GM21528 (cell line): ENCODE measurements at regions not wholly inside any gene's neighbourhood (a gene's known extent, or its start where the extent isn't known, plus 50 kb on each side); places are given as distances from the start of the nearest gene placed in this dataset.

Experiments
- ATAC-seq: cut with Tn5 transposase; IDR thresholded peaks from one replicate; pipeline ENCODE4 v1.9.1; 2021; ENCODE audit warnings: mild to moderate bottlenecking, moderate library complexity; ENCODE audit not compliant: unreplicated experiment, low FRiP score

DNA sequence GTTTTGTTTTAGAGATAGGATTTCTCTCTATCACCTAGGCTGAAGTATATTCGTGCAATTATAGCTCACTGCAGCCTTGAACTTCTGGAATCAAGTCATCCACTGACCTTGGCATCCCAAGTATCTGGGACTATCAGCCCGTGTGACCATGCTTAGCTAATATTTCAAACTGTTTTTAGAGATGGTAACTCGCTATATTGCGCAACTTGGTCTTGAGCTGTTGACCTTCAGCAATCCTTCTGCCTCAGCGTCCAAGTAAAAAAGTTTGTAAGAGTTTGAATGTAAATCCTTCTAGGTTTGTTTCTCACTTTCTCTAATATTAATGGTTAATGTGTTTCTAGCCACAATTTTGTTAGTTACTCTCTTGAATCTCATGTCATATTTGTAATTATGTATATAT is 1243.5 kb upstream of the CADM2 start:
- ATAC-seq: no peak

DNA sequence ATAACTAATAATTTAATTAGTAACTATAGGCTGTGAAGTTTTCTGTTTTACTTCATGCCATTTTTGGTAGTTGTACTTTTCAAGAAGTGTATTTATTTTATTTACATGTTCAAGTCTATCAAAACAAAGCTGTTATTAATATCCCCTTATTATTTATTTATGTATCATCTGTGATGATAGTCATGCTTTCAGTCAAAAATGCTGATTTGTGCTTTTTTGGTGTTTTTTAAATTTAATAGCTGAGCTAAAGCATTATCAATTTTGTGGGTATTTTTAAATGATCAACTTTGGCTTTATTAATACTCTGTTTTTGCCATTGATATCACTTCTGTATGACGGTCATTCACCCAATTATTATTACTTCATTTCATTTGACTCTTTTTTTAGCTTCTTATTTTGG is 1229.2 kb upstream of the CADM2 start:
- no peak for ATAC-seq

DNA sequence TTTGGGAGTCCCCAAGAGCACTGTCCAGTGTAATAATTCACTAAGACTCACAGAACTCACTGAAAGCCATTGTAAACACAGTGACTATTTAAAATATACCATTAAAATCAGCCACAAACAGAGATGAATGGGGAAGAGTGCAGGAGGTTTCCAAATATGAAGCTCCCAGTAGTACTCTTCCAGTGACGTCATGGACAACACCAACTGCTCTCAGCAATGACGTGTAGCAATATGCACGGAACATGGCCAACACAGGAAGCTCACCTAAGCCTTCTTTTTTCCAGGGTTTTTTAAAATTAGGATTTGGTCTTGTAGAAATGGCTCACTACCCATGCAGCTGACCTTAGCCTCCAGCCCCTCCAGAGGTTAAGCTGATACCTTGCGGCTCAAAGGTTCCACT is 1224.1 kb upstream of the CADM2 start:
- ATAC-seq: no peak

DNA sequence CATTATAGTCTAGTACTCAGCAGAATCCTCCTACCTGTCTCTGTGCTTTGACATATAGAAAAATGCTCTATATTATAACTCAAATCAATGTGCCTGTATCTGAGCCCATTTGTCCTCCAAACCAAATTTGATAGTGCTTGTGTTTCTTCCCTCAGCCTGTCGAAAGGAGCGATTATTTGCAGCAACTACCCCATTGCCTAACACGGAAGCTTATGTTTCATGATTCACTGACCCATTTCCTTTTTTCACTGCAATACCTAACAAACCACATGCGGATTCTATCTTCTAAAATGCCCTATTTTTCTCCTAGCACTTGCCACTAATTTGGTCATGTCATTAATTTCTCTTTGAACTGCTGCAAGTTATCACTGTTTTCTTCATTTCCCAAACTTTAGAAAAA is 1220.6 kb upstream of the CADM2 start:
- no peak for ATAC-seq

DNA sequence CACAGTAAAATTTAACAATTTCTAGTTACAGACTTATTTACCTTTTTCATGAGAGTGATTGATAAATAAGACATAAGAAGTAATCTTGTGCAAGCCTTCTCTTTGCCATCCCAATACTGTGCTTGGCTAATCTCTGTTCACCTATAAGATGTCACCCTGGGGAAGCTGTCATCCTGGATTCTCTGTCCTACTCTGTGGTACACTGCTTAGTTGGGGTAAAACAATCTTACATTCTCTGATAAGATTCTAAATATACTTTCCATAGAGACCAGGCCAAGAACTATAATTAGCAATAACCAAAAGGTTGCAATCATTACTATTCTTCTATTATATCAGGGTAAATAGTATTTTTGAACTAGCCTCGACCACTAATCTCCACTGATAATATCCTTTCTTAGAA is 1218.3 kb upstream of the CADM2 start:
- no peak for ATAC-seq

DNA sequence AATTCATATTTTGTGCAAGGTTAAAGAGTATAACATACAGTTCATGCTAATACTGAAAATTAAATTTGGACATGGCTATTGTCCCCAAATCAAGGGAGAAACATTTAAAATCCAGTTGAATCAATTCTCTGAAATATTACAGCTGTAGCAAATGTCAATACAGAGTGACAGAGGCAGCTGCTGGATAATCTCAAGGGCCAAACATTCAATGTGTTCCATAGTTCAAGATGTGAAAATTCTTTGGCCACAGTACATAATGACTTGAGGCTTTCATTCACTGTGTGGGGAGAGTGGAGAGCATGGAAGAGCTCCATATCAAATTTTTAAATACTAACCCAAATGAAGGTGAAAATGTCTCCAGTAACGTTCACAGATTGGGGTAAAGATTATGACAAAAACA is 1192.8 kb upstream of the CADM2 start:
- ATAC-seq: no peak

DNA sequence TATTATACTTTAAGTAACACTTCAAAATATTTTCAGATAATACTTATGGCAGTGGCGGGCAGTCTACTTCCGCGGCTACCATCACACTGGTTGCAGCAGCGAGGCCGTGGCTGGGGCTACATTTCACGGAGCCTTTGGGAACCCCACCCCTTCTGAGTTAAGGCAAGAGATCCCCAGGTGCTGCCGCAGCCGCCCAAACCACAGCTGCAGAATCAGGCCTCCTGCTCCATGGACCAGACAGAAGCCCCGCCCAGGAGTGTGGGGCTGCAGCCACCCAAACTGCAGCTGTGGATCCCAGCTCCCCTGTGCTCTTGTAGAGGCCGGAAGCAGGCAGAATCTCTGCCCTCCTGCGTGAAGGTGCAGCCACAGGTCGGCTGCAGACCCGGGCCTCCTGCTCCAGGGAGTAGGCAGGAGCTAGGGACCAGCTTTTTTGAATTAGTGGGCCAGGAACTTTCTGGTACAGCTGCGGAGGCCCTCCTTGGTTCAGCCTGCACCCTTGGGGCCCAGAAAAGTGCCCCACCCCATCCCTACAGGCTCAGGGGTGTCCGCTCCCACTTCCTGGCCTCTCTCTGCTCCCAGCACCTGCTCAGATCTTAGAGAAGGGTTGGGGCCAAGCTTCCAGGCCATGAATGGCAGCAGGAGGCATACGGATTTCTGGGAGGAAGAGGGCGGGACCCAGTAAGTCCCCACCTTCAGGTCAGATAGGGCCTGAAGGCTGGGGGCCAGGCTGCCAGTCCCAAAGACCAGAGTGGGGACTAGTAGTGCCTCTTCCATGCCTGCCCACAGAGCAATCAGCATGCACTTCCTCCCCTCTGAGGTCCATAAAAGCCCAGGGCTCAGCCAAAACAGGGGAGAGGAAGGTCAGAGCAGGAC is 1188.8 kb upstream of the CADM2 start:
- no peak for ATAC-seq

DNA sequence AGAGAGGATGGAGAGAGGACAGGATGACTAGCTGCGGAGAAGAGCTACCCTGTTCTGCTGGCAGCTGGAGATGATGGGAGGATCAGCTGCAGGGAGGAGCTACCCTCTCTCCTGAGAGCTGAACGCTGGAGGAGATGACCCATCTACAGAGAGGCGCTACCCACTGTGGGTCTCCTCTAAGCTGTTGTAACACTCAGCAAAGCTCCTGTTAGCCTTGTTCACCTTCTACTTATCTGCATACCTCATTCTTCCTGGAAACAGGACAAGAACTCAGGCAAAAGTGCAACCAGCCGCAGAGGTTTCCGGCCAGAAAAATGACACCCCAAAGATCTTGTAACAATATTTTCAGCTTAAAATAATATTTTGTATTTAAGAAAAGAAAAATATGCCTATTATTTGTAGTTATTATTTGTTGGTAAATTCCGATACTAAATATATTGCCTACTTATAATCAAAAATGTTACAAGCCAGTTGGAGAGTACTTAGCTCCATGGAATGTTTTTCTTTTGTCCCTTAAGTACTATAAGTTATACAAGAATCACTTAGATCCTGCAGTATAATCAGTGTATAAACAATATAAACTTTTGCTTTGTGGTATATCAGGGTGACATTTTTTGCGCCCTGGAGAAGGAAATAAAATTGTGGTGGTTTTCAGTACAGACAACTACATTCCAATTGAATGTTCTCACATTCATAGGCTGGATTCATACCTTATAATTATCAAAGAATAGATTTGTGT is 1188.0 kb upstream of the CADM2 start:
- no peak for ATAC-seq

DNA sequence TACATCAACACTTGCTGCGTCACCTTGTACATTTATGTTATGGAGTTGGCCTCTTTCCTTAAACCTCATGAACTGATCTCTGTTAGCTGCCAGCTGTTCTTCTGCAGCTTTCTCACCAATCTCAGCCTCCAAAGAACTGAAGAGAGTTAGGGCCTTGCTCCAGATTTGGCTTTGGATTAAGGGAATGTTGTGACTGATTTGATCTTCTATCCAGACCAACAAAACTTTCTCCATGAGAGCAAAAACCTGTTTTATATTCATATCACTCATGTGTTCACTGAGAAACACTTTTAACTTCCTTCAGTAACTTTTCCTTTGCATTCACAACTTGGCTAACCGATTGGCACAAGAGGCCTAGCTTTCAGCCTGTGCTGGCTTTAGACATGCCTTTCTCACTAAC is 1156.0 kb upstream of the CADM2 start:
- ATAC-seq: no peak

DNA sequence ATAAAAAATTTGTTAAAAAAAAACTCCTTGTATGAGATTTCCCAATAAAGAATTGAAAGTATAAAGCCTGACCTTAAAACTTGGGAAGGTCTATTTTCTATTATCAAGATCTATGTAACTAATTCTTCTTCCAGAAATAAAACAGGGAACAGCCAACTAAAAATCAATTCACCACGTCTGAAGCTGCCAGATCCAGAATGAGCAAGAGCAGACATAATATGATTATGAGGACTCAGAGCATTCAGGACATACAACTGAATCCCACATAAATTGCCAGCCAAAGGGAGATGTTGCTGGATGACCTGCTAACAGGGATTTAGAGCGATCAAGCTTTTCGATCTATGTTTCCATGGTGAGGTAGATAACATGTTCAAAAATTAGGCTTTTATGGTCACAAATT is 1151.3 kb upstream of the CADM2 start:
- no peak for ATAC-seq

DNA sequence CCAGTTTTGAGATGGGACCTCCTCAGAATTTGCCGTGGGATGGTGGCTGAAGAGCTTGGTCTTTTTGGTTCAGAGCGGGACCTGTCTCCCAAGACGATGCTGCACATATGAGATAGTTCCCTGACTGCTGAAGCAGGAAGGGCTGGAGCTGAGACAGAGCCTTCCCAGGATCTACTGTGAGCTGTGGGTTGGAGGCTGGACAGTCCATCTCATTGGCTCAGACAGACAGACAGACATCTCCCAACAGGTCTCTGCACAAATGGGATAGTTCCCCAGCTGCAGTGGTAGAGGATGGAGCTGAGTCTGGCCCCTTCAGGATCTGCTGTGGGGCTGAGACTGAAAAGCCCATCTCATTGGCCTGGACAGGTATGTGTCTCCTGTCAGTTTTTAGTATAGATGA is 1145.6 kb upstream of the CADM2 start:
- ATAC-seq: no peak

DNA sequence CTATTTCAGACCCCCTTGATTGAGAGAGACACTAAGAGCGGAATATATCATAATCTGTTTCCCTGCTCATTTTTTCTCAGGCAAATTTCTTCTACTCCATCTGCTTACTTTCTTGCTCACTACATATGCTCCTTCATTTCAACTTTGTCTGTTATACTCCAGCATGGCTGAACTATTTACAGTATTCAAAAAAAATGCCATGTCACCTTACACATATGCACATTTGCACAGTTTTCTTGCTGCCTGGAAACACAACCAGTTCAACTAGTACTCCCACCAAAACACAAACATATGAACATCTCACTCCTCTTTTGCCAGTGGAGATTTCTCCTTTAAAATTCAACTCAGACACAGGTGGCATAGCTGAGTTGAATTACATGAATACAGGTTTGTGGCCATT is 1142.1 kb upstream of the CADM2 start:
- no peak for ATAC-seq

DNA sequence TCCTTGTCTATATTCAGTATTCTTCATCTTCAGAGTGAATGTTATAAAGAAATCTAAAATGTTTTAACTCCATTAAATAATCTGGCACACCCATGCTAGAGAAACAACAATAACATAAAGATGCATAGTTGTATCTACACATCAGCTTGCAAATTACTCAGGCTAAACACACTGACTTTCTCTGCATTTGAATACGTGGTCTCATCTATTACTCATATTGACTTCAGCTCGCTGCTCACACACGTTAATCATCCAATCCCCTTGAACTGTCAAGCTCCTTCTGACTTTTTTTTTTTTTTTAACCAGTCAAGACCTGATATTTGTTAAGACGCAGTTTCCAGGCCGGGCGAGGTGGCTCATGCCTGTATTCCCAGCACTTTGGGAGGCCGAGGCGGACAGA is 1137.3 kb upstream of the CADM2 start:
- no peak for ATAC-seq

DNA sequence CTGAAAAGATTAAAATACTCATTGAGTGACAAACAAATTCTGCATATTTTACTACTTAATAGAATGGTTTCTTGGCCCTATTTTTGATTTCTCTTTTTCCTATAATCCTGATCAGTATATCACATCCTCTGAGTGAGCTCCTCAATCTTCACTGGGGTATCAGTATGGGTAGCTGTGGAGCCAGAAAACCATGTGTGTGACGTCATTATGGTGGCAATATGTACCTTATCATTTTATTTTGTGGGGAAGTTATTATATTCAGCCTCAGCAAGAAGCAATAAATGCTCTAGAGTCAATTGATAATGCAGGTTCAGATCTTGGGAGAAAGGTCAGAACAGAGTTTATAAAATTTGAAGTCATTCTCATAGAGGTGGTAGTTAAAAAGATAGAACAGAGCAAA is 1135.7 kb upstream of the CADM2 start:
- no peak for ATAC-seq

DNA sequence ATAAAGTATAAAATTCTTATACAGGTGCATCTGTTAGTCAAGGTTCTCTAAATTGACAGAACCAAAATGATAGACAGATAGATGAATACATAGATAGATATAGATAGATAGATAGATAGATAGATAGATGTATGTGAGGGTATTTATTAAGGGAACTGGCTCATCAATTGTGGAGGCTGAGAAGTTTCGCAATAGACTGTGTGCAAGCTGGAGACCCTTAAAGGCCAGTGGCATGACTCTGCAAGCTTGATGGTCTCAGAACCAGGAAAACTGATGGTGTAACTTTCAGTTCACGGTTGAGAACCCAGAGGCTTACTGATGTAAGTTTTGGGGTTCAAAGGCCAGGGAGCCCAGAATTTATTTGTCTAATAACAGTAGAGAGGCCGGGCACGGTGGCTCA is 1123.7 kb upstream of the CADM2 start:
- ATAC-seq: no peak

DNA sequence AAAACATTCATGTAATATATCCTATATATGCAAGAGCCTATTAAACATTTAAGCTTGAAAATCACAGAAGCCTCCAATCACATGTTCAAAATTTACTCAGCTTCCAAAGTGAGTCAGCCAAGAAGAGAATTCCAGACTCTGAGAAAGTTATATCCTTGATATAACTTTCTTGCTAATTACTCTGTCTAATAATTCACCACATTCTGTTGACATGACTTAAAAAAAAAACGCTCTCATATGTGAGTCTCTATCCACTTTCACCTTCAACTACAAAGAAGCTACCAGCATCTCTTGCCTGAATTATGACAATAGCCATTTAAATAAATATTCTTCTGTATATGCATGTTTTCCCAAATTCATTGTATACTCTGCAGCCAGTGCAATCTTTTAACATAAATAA is 1116.3 kb upstream of the CADM2 start:
- ATAC-seq: no peak

DNA sequence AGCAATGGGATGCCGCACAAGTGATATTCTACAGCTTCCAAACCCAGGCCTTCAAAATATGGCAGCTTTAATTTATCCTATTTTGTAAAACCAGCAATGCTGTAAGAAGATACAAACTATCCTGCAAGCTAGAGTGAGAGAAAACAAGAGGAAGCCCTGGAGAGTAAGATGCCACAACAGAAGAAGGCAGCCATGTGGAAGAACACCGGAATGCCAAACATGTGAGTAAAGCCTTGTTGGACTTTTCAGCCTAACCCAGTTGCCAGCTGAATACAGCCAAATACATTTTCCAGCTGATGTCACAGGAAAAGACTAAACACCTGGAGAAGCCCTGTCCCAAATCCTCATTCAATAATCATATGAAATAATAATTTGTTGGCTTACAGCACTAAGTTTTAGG is 1115.1 kb upstream of the CADM2 start:
- ATAC-seq: no peak

DNA sequence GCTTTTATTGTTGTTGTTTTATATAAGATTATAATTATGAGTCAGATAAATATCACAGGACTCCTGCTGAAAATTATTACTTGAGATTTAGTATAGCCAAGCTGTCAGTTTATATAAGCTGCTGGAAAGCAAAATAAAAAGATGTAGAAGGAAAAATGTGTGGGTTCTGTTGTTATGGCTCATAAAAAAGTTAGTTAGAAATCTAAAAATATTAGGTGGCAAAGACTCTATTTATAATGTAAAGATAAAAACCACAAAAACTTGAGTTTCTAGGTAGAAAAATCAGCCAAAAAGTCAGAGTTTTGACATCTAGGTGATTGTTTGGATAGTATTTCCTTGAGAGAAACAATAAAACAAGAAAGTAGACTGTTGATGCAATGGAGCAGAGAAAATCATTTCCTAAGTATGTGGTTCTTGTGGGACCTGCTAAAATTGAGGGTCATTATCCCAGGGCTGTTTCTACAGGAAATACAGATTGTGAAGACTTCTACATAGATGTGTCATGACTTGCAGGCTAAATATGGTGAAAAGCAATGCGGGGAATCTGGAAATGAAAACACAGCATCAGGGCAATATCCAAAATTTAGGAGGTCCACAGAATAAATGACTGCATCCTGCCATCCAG is 1109.6 kb upstream of the CADM2 start:
- no peak for ATAC-seq

DNA sequence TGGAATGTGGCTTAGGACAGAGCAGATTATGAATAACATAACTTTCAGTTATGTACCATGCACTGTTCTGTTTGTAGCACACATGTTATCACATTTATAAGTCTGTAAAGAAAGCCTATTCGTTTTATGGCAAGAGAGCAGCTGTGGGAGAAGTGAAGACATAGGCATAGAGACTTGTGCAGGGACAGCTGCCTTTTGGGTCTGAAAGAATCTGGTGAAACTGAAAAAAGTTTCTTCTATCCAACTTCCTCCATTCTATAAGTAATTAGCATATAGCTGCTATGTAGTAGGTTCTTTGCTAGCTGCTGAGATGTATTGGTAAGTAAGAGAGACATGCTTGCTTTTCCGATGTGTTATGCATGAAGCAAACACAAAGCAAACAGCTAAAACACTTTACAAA is 1095.4 kb upstream of the CADM2 start:
- no peak for ATAC-seq

DNA sequence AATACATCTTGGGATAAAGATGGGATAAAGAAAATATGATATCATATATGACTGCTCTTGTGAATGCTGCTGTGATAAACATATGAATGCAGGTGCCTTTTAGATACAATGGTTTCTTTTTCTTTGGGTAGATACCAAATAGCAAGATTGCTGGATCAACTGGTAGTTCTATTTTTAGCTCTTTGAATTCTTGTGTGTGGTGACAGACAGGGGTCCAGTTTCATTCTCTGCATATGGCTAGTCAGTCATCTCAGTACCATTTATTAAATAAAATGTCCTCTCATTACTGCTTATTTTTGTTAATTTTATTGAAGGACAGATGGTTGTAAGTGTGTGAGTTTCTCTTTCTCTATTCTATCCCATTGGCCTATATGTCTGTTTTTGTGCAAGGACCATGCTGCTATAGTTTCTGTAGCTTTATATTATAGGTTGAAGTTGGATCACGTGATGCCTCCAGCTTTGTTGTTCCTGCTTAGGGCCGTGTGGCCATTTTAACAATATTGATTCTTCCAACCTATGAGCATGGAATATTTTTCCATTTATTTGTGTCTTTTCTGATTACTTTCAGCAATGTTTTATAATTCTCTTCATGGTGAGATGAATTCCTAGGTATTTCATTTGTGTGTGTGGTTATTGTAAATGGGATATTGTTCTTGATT is 1089.8 kb upstream of the CADM2 start:
- ATAC-seq: no peak

DNA sequence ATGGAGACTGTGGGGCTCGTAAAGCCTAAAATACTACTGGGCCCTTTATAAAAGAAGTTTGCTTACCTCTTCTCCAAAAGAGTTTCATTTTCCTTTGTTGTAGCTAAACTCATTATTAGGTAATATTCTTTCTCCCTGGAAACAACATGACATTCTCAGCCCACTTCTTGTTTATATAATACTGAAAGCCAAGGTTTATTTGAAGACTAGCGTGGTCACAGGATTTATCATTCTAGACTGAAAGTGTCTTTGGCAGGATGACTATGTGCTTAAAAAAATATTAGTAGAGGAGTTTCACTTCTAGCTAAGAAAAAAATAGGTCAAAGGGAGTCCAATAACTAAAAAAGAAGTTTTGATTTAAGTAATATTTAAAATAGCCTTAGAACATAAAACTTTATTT is 1085.2 kb upstream of the CADM2 start:
- no peak for ATAC-seq
